DMS53 treated with DMSO at 0.1 percent for 48 hours (cell line): ENCODE measurements at regions not wholly inside any gene's neighbourhood (a gene's known extent, or its start where the extent isn't known, plus 50 kb on each side); places are given as distances from the start of the nearest gene placed in this dataset.
"Not testable (repeated sequence)": the region's sequence is repeated elsewhere in the genome, so short reads cannot be mapped to it uniquely, and the experiment has no call there.

ENCODE experiments used
- DNase-seq: peaks from one replicate; lab custom pipeline; 2025; ENCODE audit not compliant: unreplicated experiment; lab: John Stamatoyannopoulos, UW

DNA sequence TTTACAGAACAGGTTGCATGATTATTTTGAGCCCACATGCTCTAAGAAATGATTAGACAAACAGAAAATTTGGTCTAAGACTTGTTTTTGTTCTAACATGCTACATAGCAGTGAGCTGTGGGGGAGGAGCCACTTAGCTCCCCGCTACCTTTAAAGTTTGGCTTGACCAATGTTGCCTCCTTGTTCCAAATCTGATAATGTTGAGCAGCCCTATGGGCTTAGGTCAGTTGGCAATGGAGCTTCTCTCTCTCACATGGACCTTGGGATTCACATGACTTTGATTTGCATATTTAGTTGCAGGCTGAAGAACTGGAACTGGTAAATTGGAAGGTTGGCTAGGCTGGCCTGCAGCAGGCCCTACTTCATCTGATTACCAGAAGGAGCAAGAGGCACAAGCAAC, 116.4 kb downstream of the EBLN2 start:
- DNase-seq: no peak

GRCh38 chr3:73179601-73180000, 118.1 kb downstream of the EBLN2 start:
- DNase-seq: no peak

- DNase-seq: no peak
These were observed 125.3 kb downstream of the EBLN2 start for GRCh38 chr3:73186741-73187140.

DNA sequence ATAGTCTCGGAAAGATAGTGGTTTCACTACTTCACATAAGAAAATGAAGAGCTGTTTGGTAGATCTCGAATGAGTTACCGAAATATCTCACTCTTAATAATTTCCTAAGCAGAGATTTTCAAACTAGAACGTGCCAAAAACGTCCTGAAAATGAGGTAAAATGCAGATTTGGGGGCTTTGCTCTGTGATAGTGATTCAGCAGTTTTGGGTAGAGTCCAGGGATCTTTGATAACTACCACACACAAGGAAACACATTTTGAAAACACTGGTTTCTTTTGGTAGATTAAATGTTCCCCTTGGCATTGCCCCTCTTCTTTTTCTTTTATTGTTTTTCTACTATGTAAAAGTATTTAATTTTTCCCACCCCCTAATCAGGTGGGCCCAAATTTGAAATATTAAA, 125.9 kb downstream of the EBLN2 start:
- no peak for DNase-seq

DNA sequence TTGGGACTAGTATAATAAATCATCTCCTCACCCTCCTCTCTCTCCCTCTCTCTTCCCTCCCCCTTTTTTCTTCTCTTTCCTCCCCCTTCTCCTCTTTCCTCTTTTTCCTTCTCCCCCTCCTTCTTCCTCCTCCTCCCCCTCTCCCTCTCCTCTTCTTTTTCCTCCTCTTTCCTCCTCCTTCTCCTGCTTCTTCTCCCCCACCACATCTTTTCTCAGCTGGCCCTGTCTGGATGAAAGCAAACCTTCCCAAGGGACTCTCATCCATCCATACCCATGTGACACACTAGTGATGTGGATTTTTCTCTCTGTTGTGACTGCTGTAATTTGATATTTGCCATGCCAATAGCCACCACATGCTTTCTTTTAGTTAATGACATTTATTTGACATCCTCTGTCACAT, 127.2 kb downstream of the EBLN2 start:
- peak; percentile 48 for DNase-seq

GRCh38 chr3:73192036-73192738, 130.7 kb downstream of the EBLN2 start:
- DNase-seq: no peak

DNA sequence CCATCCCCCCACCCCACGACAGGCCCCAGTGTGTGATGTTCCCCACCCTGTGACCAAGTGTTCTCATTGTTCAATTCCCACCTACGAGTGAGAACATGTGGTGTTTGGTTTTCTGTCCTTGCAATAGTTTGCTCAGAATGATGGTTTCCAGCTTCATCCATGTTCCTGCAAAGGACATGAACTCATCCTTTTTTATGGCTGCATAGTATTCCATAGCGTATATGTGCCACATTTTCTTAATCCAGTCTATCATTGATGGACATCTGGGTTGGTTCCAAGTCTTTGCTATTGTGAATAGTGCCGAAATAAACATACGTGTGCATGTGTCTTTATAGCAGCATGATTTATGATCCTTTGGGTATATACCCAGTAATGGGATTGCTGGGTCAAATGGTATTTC, 132.5 kb downstream of the EBLN2 start:
- DNase-seq: not testable (repeated sequence)

DNA sequence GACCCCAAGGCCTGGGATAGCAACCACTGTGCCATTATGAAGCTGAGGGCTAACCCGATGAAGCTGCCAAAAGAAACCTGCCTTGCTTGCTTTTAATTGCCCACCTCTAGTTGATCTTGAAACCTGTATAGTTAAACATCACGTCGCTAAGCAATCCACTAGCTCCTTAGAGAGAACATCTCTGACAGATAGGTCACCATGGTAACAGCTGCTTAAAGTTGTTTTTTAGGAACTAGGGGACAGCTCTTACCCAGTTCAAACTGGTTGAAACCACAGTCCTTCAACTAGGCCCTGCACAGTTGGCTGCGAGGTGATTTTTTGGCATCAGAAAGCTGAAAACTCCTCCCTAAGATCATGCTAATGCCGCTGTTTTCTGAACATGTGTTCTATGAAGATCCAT, 135.7 kb downstream of the EBLN2 start:
- DNase-seq: no peak

- no peak for DNase-seq
These were observed 141.6 kb downstream of the EBLN2 start for GRCh38 chr3:73203101-73203500.

DNA sequence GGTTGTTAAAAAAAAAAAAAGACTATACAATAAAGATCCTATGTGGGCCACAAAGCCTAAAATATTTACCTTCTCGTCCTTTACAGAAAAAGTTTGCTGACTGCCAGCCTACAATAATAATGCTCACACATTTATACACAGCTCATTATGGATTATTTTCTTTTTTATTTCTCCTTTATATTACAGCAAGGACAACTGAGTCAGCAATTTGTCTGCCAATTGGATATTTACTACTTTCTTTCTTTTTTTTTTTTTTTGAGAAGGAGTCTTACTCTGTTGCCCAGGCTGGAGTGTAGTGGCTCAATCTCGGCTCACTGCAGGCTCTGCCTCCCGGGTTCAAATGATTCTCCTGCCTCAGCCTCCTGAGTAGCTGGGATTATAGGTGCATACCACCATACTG, 142.2 kb downstream of the EBLN2 start:
- no peak for DNase-seq

GRCh38 chr3:73204841-73205240, 143.4 kb downstream of the EBLN2 start:
- DNase-seq: no peak

- DNase-seq: no peak
These were observed 144.6 kb downstream of the EBLN2 start for GRCh38 chr3:73206030-73206429.

DNA sequence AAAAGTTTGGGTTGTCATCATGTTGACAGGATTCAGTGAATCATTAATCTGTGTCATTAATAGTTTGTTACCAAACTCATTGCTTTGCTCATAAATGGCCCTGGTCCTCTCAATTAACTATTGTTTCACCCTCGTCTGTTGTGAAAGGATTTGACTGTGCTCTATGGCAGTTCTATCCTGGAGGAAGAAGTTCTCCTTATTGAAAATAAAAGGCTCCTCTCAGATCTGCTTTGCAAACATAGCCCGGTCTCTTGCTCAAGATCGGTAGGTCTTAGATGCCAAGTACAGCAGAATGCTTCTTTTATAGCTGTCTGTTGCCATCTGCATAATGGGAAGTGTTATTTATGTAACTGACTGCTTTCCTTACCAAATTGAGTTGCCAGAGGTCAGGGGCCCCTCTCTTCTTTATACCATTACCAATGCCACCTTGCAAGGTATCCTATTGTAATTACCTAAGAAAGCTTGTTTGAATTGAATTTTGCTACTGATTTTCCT, 146.5 kb downstream of the EBLN2 start:
- DNase-seq: no peak

- no peak for DNase-seq
These were observed 149.3 kb downstream of the EBLN2 start for GRCh38 chr3:73210759-73211158.

DNA sequence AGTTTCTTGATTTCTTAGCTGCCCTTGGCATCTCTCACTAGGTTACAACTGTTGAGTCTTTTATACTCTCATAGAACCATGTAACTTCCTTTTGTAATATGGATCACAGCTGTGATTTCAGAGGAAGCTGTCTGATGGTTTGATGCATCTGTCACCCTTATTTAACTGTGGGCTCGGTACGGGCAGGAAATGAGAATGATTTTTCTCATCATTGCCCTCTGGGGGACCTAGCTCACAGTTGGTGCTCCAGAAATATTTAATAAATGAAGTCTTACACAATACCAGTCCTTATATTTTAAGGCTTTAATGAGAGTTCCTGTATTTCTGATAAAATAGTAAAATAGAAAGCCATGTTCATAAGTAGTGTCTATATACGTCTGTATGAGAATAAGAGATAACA, 151.2 kb downstream of the EBLN2 start:
- no peak for DNase-seq

- DNase-seq: no peak
These were observed 152.4 kb downstream of the EBLN2 start for GRCh38 chr3:73213896-73214295.

GRCh38 chr3:73214846-73215245, 153.4 kb downstream of the EBLN2 start:
- DNase-seq: no peak

GRCh38 chr3:73215281-73215680, 153.8 kb downstream of the EBLN2 start:
- DNase-seq: no peak

GRCh38 chr3:73215901-73216300, 154.4 kb downstream of the EBLN2 start:
- no peak for DNase-seq

GRCh38 chr3:73216310-73216709, 154.9 kb downstream of the EBLN2 start:
- no peak for DNase-seq

- no peak for DNase-seq
These were observed 160.7 kb downstream of the EBLN2 start for GRCh38 chr3:73222126-73222525.

DNA sequence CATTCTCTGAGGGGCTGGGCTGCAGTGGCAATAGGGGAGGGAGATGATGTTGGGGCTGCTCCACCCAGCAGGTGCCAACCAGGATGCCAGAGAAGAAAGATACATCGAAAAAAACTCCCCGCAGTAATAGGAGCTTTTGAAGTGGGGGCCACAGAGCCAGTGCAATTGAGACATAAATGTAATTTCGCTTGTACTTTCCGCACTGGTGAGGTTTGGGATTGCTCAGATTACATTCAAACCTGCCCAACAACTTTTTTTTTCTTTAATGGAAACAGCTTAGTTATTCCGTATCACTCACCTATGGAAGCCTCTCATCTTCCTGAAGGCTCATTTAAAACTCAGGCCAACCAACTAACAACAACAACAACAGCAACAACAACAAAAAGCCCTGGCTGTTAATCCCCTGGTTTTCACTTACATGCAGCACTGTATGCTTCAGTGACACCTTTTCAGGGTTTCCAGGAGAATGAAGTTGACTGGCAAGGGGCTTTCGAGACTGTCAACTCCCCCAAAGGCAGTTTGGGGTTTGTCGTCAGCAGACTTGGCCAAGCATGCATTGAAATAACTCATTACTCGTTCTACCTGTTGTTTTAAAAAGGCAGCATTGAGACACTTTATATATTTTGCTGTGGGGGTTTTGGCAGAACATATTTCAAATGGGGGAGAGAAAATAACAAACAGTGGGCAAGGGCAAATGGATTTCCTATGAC, 163.8 kb downstream of the EBLN2 start:
- no peak for DNase-seq

GRCh38 chr3:73225991-73226390, 164.5 kb downstream of the EBLN2 start:
- no peak for DNase-seq
